GM19023 (cell line): ENCODE measurements at regions not wholly inside any gene's neighbourhood (a gene's known extent, or its start where the extent isn't known, plus 50 kb on each side); places are given as distances from the start of the nearest gene placed in this dataset.

Experiments
- ATAC-seq: cut with Tn5 transposase; IDR thresholded peaks from one replicate; pipeline ENCODE4 v1.9.1; 2021; ENCODE audit warnings: mild to moderate bottlenecking, moderate library complexity; ENCODE audit not compliant: unreplicated experiment

DNA sequence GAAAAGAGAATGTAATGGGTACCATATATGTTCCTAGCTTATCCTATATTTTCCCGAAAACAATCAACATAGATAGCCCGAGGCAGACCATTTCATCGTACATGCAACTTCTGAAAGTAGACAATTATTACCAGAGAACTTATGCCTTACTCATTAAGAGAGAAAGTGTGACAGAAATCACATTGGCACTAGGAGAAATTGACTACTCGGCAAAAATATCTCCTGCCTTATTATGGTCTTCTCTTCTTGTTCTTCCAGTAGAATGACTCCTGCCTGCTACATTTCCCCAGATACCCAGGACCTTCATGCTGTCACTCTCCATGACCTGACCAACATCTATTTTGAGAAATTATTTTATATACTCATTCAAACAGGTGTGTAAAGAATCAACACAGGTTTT is 1015.7 kb downstream of the TUSC7 start:
- ATAC-seq, result no peak

- no peak for ATAC-seq
Observed at GRCh38 chr3:117726776-117727175, 1017.2 kb downstream of the TUSC7 start.

DNA sequence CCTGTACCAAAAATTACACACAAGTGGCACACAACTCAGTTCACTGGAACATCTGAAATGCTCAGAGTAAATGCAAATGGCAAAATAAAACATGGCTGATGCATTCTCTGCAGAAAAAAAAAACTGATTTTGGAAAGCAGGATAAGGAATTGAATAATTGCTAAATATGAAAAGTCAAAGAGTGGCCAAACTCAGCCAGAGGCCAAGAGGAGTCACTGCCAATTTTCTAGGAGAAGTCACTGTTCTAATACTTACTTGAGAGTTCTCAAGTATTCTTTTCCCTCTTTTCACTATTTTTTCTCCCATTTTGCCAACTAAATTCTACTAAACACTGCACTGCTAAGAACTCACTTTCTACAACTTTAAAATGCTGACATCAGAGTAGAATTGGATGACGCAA is 1018.6 kb downstream of the TUSC7 start:
- no peak for ATAC-seq

DNA sequence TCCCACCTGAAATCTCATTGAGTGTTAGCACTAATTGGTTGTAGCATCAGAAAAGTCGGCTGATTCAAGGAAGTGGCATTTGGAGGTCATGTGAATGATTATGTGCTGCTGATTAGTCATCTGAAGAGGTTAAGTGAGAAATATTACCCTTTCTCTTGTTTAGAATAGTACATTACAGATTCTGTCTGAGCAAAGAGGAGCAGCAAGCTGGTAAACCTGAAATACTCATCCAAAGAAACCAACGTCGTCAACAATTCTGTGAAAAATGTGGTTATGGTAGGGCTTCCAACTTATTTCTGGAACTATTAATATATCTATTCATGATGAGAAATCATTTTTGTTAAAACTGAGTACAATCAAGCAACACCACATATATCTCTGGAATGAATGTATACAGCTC is 1024.9 kb downstream of the TUSC7 start:
- ATAC-seq, result no peak

DNA sequence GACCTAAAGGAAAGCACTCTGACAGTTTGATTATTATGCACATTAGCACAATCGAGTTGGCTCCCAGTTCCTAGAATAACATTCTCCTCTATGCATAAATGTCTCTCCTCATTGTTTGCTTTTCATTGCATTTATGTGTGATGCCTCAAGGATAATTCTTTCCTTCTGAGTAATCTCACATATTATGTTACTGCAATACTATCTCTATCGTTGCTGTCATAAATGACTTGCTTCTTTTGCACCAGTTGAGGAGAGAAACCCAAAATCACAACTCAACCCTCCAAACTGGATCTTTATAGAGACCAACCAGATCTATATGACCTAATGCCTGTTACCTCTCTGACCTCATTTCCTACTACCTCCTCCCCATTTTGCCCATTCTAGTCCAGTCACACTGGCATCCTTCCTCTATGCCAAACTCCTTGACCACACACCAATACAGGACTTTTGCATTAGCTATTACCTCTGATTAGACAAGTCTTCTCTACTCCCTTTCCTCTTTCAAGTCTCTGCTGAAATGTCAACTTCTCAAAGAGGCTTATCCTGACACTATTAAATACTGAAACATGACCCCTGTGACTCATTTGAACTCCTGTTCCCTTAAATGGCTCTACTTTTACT is 1026.0 kb downstream of the TUSC7 start:
- ATAC-seq, result no peak

- ATAC-seq, result no peak
Observed at GRCh38 chr3:117736846-117737245, 1027.3 kb downstream of the TUSC7 start.

- no peak for ATAC-seq
Observed at GRCh38 chr3:117743993-117744392, 1034.4 kb downstream of the TUSC7 start.

DNA sequence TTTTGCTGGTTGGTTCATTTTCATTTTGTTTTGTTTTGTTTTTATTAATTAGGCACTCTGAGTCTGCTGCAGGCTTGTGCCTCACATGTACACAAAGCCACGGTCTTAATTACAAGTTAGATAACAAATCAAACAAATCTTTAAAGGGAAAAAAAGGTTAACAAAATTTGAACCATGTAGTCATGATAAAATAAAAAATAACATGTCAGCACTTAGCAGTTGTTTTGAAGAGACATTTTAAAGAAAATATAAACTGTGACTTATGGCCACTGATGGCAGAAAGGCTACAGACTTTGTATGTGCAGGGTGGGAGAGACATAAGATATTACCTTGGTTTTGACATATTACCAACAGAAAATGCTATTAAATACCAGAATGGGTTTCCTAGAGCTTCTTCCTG is 1035.4 kb downstream of the TUSC7 start:
- ATAC-seq, result no peak

GRCh38 chr3:117745516-117745915 is 1035.9 kb downstream of the TUSC7 start:
- no peak for ATAC-seq

DNA sequence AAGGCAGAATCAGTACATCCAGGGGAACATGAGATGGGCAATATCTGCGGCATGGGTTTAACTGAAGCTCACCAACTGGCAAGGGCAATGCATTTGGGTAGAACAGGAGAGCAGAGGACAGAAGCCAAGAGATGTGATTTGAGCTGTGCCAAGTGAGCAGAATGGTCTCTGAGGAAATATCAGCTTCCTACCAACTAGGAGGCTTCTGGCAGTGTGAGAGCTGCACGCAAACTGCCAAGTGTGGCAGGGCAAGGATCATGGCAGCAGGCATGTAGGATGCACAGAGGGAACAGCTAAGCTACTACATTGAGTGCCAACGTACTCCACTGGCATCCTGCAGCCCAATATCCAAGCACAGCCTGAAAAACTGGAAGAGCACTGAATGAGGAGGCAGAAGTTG is 1036.5 kb downstream of the TUSC7 start:
- ATAC-seq, result no peak

DNA sequence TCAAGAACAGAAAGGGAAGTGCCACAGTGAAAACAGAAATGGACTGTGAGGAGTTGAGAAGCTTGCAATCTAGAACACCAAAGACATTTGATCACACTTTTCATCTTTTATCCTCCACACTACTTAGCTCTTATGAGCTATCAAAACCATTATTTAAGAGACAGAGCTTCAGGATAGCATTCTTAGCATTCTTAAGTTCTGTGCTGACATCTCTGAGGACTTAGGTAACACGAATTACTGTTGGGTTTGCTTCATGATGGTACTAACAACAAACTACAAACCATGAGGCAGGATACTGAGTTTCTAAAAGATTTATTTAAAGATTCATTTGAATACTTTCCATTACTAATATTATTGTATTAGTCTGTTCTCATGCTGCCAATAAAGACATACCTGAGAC is 1038.6 kb downstream of the TUSC7 start:
- ATAC-seq, result no peak

DNA sequence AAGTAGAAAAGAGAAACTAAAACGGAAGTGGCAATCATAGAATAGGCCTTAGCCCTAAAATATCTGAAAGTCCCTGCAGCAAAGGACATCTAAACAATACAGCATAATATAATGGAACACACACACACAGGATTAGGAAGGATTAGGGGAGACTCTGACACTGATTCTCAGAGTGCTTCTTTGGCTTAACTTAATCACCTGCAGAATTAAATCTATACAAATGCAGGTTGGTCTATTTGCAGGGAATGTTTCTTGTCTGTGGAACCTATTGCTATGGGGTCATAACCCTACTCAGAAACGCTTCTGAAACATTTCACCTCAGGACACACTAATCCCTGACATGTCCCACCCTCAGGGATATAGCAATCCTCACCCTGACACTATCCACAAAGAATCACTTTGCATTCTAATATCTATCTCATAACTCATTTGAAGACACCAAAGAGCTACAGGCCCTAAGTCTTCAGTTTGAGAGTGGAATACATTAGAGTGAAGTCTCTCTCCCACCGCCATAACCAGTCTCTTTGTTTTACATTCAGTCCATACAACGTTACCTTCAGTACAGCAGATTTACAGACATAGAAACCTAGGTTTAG is 1041.2 kb downstream of the TUSC7 start:
- ATAC-seq, result no peak

DNA sequence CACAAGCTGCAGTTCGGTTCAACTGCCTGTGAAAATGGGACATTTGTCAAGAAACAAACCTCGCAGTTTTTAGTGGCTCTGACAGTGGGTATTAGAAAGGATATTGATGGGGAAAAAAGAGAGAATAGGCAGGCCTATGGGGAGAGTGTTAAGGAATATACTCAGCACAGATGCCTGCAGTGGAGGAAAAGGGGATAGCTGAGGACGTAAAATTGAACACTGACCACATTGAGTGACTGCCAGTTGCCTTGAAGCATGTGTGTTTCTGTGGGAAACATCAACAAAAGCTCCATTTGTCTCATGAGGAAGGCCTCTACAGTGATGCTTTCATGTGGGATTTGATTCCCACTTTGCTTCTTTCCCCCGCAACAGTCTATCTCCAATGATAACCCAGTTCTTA is 1042.1 kb downstream of the TUSC7 start:
- no peak for ATAC-seq

DNA sequence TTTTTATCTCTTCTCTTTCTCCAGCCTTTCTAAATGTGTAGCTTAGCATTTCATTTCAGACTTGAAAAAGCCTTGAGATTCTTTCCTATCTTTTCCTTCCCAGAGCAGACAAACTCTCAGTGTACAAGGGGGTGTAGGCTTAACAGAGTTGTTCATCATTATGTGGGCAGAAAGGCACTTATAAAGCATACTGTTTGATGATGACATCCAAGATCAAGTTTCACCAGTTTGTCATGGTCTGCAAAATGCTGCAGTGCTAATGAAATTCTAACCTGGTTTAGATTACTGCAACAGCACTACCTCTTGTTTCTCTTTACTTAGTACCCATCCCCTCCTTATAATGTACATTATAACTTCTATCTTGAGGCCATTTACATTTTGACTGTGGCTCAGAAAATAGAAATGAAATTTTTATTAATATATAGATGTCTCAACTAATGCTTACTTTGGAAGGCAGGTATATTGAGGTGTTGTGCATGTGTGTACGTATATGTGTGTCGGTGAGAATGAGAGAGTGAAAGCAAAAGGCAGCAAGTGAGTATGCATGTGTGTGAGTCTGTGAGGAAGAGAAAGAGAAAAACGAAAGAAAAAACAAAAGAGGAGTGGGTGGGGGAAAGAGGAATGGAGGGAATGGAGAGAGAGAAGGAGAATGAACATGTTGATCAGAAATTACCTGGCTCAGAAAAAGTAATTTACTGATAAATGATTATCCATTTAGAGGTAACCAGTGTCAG is 1043.6 kb downstream of the TUSC7 start:
- no peak for ATAC-seq

- ATAC-seq, result no peak
Observed at GRCh38 chr3:117754058-117754457, 1044.5 kb downstream of the TUSC7 start.

DNA sequence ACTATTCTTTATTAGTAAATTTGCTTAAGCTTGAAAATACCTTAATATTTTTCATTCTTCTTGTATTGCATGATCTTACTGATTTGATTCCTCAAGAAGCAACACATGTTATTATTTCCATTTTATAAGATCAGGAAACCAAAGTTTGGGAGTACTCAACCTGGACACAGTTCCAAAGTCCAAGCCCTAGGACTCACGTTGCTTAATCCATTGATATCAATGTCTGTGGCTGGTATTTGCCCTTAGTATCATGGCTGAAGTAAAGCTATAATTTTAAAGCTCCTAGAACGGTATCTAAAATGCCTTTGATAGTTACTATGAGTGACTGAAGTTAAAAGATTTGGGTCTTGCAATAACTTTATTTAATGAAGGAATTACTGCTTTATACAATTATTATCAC is 1045.3 kb downstream of the TUSC7 start:
- ATAC-seq, result no peak

DNA sequence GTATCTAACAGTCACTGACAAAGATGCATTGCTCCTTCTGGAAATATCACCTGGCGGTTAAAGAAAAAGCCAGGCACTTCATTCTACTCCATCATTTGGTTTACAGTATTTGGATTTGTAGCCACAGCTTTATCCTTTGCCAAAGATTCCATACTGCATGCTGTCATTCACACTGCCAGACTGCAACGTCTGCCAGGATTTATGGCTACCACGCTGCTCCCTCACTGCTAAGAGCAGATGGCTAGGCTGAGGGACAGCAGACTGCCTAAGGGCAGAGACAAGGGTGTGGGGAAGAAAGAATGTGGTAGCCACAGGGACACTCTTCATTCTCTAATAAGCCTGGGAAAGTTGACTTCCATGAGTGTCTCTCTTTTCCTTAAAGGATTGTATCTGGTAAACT is 1047.0 kb downstream of the TUSC7 start:
- no peak for ATAC-seq

DNA sequence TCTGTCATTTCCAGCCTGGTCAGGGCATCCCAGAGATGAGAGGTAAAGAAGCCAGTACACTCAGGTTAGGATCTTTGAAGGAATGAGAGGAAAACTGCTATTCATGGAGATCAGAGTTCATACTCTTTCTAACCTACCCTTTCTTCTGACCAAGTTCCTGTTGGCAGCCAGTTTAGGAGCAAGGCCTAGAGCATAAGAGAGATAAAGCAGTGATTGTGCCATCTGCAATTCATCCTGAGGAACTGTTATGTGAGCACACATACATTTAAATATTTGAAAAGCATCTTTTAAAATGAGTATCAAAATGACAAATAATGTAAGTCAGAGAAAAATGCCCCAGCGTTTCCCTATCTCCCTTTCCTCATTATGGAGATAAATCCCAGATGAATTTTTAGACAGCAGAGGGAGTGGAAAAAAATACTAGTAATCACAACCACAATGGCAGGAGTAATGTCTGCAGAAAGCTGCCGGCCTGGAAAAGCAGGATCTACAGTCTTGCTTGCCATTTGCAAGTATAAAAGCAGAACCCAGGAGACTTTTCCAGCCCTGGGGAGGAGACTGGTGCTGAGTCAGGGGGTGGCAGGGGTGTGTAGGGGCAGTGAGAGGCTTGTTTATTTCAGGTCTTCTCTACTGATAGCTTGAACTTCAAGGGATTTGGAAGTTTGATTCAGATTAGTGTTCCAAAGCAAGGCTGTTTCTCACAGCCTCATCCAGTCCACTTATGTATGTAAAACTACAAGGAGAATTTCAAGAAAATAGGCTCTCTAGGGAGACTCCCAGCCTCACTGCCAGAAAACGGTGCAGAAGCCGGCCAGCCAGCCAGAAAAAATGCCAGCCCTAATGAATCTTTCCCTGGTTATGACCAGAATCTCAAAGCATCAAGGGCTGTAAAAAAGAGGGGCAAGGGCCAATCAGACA is 1052.4 kb downstream of the TUSC7 start:
- ATAC-seq, result no peak

- no peak for ATAC-seq
Observed at GRCh38 chr3:117762621-117763037, 1053.0 kb downstream of the TUSC7 start.

GRCh38 chr3:117763561-117763960 is 1054.0 kb downstream of the TUSC7 start:
- no peak for ATAC-seq

DNA sequence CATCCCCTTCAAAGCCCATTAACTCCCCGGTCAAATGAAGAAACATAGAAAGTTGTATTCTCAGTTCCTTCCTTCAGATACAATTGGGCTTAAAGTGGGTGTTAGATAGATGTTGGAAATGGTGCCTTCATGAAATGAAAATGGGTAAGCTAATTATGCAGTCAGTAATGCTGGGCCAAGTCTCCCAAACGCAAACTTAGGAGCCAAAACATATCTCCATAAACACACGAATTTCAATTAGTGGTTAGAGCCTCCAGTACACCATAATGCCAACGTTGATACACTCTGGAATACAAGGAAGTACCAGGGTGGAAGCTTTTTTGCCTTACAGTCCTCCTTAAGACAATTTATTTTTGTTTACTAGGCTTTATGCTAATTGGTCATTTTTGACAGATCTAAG is 1059.0 kb downstream of the TUSC7 start:
- no peak for ATAC-seq
